ENCODE measurements at regions not wholly inside any gene's neighbourhood (a gene's known extent, or its start where the extent isn't known, plus 50 kb on each side); places are given as distances from the start of the nearest gene placed in this dataset.

DNA sequence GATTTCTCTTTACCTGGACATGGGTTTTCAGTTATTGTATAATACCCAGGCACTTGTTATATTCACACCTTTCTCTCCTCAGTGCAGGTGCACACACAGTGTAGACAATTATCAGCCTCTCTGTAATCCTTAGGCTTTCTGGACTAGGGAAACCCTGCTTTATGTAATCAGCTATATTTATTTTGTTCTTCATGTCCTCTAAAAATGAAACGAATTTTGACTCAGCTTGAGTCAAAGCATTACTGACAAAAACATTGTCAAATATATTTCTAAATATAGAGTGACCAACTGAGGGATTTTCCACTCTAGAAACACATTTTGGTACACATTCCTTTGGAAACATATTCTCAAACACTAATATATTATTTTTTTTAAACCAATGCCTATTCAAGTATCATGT is 144.8 kb upstream of the GULP1 start:
- Histone ChIP-seq H3K27ac (ENCODE audit: low read depth in 1 of 2, low read length in 1 of 2) (no peak overlapping the region), H3K36me3 (ENCODE audit: control insufficient read depth in 4 of 4, insufficient read depth in 4 of 4, low read length in 4 of 4) (no peaks in the 10 kb centered on the region), H3K9me3 (ENCODE audit: control insufficient read depth in 4 of 4, insufficient read depth in 3 of 4, low read length in 3 of 4) (no peaks in the 10 kb centered on the region), H3K9ac (ENCODE audit: insufficient read depth in 1 of 2, low read length in 2 of 2) (no peak overlapping the region), H3K4me1 (ENCODE audit: control insufficient read depth in 5 of 5, insufficient read depth in 5 of 5, low read length in 5 of 5) (no peaks in the 10 kb centered on the region), H3K27me3 (ENCODE audit: control insufficient read depth in 3 of 3, insufficient read depth in 3 of 3, low read length in 2 of 3) (no peaks in the 10 kb centered on the region), H3K4me3 (no peak overlapping the region)
- TF ChIP-seq, protein P1, sequence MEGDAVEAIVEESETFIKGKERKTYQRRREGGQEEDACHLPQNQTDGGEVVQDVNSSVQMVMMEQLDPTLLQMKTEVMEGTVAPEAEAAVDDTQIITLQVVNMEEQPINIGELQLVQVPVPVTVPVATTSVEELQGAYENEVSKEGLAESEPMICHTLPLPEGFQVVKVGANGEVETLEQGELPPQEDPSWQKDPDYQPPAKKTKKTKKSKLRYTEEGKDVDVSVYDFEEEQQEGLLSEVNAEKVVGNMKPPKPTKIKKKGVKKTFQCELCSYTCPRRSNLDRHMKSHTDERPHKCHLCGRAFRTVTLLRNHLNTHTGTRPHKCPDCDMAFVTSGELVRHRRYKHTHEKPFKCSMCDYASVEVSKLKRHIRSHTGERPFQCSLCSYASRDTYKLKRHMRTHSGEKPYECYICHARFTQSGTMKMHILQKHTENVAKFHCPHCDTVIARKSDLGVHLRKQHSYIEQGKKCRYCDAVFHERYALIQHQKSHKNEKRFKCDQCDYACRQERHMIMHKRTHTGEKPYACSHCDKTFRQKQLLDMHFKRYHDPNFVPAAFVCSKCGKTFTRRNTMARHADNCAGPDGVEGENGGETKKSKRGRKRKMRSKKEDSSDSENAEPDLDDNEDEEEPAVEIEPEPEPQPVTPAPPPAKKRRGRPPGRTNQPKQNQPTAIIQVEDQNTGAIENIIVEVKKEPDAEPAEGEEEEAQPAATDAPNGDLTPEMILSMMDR (IDR thresholded peaks at IDR 0.05; ENCODE audit: control extremely low read depth, extremely low read depth): no peak
- 24 to 40% methylated on average over 1 of the region's 1 CpG for WGBS, 2 donors
- no peak for ATAC-seq (ENCODE audit: insufficient read depth, low FRiP score)
- no peak for DNase-seq

DNA sequence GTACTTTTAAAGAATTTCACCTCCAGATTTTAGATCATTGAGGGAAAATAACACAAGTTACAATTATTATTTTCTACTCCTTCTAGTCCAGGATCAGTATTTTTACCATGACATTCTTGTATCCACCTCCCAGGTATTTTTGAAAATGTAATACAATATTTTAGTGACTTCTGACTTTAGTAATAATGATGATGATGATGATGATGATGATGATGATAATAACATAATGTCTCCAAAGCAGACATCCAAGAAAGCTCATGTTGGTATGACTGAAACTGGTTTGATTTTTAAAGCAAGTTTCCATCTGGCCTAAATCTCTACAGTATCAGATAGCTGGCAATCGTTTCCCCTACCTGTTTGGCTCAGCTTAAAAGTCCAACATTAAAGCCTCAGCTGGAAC is 140.0 kb upstream of the GULP1 start:
- ATAC-seq (ENCODE audit: insufficient read depth, low FRiP score): no peak

DNA sequence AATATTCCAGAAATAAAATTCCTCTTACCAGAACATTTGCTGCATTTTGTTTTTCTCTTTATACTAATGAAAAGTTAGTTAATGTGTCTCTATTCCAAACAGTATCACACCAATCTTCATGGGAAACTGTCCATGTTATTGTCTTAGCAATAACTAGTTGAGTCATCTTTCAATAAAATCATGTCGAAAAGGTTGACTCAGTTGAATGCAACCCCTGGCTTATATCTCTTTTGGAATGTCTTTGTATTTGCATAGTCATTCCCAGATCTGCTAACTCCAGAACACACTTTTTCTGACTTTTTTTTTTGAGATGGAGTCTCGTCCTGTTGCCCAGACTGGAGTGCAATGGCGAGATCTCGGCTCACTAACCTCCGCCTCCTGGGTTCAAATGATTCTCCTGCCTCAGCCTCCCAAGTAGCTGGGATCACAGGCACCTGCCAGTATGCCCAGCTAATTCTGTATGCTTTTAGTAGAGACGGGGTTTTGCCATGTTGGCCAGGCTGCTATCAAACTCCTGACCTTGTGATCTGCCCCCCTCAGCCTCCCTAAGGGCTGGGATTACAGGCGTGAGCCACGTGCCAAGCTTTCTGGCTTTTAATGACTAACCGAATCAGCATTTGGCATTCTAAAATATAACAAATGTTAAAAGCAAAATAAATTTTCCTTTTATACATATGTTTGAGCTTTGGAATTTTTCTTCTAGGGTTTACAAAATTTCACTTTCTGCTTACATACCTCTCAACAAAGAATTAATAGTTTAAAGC is 133.2 kb upstream of the GULP1 start:
- ATAC-seq (ENCODE audit: insufficient read depth, low FRiP score): no peak
- TF ChIP-seq, protein P1 (IDR thresholded peaks at IDR 0.05; ENCODE audit: control extremely low read depth, extremely low read depth): no peak
- 85 to 89% methylated on average over 9 of the region's 9 CpGs for WGBS, 2 donors

More for the DNA sequence above, 140.0 kb upstream of the GULP1 start:
- H3K4me1 ChIP-seq (ENCODE audit: control insufficient read depth in 5 of 5, insufficient read depth in 5 of 5, low read length in 5 of 5): no peaks in the 10 kb centered on the region
- no peaks in the 10 kb centered on the region for H3K36me3 ChIP-seq (ENCODE audit: control insufficient read depth in 4 of 4, insufficient read depth in 4 of 4, low read length in 4 of 4)
- 79 to 88% methylated on average over 1 of the region's 1 CpG for WGBS, 2 donors
- no peak overlapping the region for H3K9ac ChIP-seq (ENCODE audit: insufficient read depth in 1 of 2, low read length in 2 of 2)
- no peaks in the 10 kb centered on the region for H3K27me3 ChIP-seq (ENCODE audit: control insufficient read depth in 3 of 3, insufficient read depth in 3 of 3, low read length in 2 of 3)
- no peak overlapping the region for H3K4me3 ChIP-seq
- H3K9me3 ChIP-seq (ENCODE audit: control insufficient read depth in 4 of 4, insufficient read depth in 3 of 4, low read length in 3 of 4): no peaks in the 10 kb centered on the region
- no peak for DNase-seq
- TF ChIP-seq, protein P1 (IDR thresholded peaks at IDR 0.05; ENCODE audit: control extremely low read depth, extremely low read depth): no peak
- no peak overlapping the region for H3K27ac ChIP-seq (ENCODE audit: low read depth in 1 of 2, low read length in 1 of 2)

DNA sequence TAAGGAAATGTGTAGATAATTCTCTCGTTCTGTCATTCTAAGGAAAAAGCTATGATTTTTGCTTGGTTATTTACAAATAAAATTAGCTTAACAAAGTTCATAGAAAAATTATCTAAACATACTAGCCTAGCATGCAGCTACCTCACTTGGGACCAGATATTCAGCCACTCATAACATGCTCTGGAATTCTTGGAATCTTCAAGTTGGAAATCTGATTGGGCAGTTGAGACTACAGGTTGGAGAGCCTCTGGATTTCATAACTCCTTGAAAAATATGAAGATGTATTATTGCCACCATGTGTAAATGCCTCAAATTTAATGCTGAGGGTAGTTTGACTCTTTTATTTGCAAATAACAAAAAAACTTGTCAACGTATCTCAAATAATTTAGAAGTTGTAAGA is 132.2 kb upstream of the GULP1 start:
- Histone ChIP-seq H3K27me3 (ENCODE audit: control insufficient read depth in 3 of 3, insufficient read depth in 3 of 3, low read length in 2 of 3) (no peaks in the 10 kb centered on the region), H3K9ac (ENCODE audit: insufficient read depth in 1 of 2, low read length in 2 of 2) (no peak overlapping the region), H3K9me3 (ENCODE audit: control insufficient read depth in 4 of 4, insufficient read depth in 3 of 4, low read length in 3 of 4) (no peaks in the 10 kb centered on the region), H3K27ac (ENCODE audit: low read depth in 1 of 2, low read length in 1 of 2) (no peak overlapping the region), H3K36me3 (ENCODE audit: control insufficient read depth in 4 of 4, insufficient read depth in 4 of 4, low read length in 4 of 4) (no peaks in the 10 kb centered on the region), H3K4me1 (ENCODE audit: control insufficient read depth in 5 of 5, insufficient read depth in 5 of 5, low read length in 5 of 5) (no peaks in the 10 kb centered on the region), H3K4me3 (no peak overlapping the region)
- 72 to 89% methylated on average over 2 of the region's 2 CpGs for WGBS, 2 donors
- no peak for ATAC-seq (ENCODE audit: insufficient read depth, low FRiP score)
- DNase-seq: no peak
- TF ChIP-seq, protein P1 (IDR thresholded peaks at IDR 0.05; ENCODE audit: control extremely low read depth, extremely low read depth): no peak

More for the DNA sequence above, 133.2 kb upstream of the GULP1 start:
- Histone ChIP-seq H3K36me3 (ENCODE audit: control insufficient read depth in 4 of 4, insufficient read depth in 4 of 4, low read length in 4 of 4) (no peaks in the 10 kb centered on the region), H3K27ac (ENCODE audit: low read depth in 1 of 2, low read length in 1 of 2) (no peak overlapping the region), H3K9ac (ENCODE audit: insufficient read depth in 1 of 2, low read length in 2 of 2) (no peak overlapping the region), H3K4me1 (ENCODE audit: control insufficient read depth in 5 of 5, insufficient read depth in 5 of 5, low read length in 5 of 5) (no peaks in the 10 kb centered on the region), H3K27me3 (ENCODE audit: control insufficient read depth in 3 of 3, insufficient read depth in 3 of 3, low read length in 2 of 3) (no peaks in the 10 kb centered on the region), H3K9me3 (ENCODE audit: control insufficient read depth in 4 of 4, insufficient read depth in 3 of 4, low read length in 3 of 4) (no peaks in the 10 kb centered on the region), H3K4me3 (no peak overlapping the region)
- no peak for DNase-seq

All from lung (tissue), 11 donors.